ENCODE measurements at regions not wholly inside any gene's neighbourhood (a gene's known extent, or its start where the extent isn't known, plus 50 kb on each side); places are given as distances from the start of the nearest gene placed in this dataset.

DNA sequence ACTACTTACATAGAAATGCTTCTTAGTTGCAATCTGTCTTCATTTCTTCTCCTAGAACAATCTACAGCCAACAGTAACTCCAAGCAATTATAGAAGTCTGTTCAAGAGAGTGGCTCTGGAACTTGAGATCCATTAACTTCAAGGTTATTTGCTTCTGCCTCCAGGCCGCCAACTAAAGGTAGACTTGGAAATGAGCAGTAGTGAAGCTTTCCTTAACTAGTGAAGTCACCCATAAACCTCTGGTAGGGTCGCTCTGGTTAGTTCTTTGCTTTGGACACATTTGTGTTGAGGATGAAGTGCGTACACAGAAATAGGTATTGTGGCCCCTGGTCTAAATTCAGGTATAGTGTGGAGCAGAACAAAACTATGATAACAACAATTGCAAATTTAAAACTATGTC is 809.9 kb upstream of the RGS18 start:
- no peak overlapping the region for H2AK5ac ChIP-seq (ENCODE audit: low read depth, low read length)
- WGBS, 2 donors (ENCODE audit: extremely low coverage in 2 of 2, insufficient read length in 2 of 2, insufficient replicate concordance in 1 of 2): no CpG with 5 or more reads among the region's 3 CpGs
- no peak overlapping the region for H2BK15ac ChIP-seq (ENCODE audit: low read length)
- no peaks in the 10 kb centered on the region for H3K27me3 ChIP-seq (ENCODE audit: control insufficient read depth in 3 of 3, insufficient read depth in 3 of 3, low read depth in 1 of 3, low read length in 3 of 3)
- no peak overlapping the region for H3K27ac ChIP-seq (replicated peaks; ENCODE audit: low read length)
- no peak overlapping the region for H2BK12ac ChIP-seq (ENCODE audit: low read length)
- no peak overlapping the region for H3K18ac ChIP-seq (ENCODE audit: low read length)
- H3K9me3 ChIP-seq (replicated peaks in 1 of 2; ENCODE audit: control insufficient read depth in 2 of 2, insufficient read depth in 1 of 2, low read depth in 1 of 2, low read length in 2 of 2): no peaks in the 10 kb centered on the region
- H3K14ac ChIP-seq (ENCODE audit: low read length): no peak overlapping the region
- no peak for DNase-seq (ENCODE audit: low spot score)
- H4K8ac ChIP-seq (ENCODE audit: low read depth, low read length): no peak overlapping the region
- no peak overlapping the region for H4K91ac ChIP-seq (ENCODE audit: low read depth, low read length, poor library complexity)
- H3K4me3 ChIP-seq (ENCODE audit: low read length in 2 of 2): no peak overlapping the region
- H3K4ac ChIP-seq (ENCODE audit: low read length): no peak overlapping the region
- no peaks in the 10 kb centered on the region for H3K36me3 ChIP-seq (replicated peaks in 1 of 2; ENCODE audit: control insufficient read depth in 2 of 2, insufficient read depth in 2 of 2, low read length in 2 of 2)
- no peak overlapping the region for H2AFZ ChIP-seq (ENCODE audit: low read length)
- no peaks in the 10 kb centered on the region for H3K79me1 ChIP-seq (ENCODE audit: low read depth, low read length)
- H3K4me1 ChIP-seq (ENCODE audit: control insufficient read depth in 2 of 2, insufficient read depth in 1 of 2, low read depth in 1 of 2, low read length in 2 of 2): no peaks in the 10 kb centered on the region
- no peak overlapping the region for H3K9ac ChIP-seq (ENCODE audit: low read depth, low read length, poor library complexity)
- no peak overlapping the region for H2BK120ac ChIP-seq (ENCODE audit: low read depth, low read length)
- H3K23ac ChIP-seq (ENCODE audit: low read depth, low read length, poor library complexity): no peak overlapping the region
- no peak overlapping the region for H3K4me2 ChIP-seq (ENCODE audit: insufficient read depth, low read length, poor library complexity, severe bottlenecking)
- H2BK5ac ChIP-seq (ENCODE audit: low read length): no peak overlapping the region

DNA sequence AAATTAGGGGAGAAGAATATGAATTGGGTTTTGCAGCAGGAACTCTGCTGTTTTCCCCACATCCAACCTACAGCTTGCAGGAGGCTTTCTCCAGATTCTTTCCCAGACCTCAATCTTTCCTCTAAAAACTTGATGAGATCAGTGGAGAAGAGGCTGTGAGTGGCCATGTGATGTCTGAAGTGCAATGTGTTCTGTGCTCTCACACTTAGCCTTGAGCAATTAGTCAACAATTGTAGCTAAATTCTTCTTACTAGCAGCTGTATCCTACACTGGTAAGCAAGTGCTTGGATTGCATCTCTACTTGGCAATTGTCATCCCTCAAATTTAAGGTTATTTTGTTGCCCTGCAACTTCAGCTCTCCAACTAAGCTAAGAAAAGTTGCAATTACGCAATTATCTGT is 807.3 kb upstream of the RGS18 start:
- Histone ChIP-seq H3K9me3 (replicated peaks in 1 of 2; ENCODE audit: control insufficient read depth in 2 of 2, insufficient read depth in 1 of 2, low read depth in 1 of 2, low read length in 2 of 2) (no peaks in the 10 kb centered on the region), H3K4ac (ENCODE audit: low read length) (no peak overlapping the region), H2BK15ac (ENCODE audit: low read length) (no peak overlapping the region), H3K9ac (ENCODE audit: low read depth, low read length, poor library complexity) (no peak overlapping the region), H3K4me1 (ENCODE audit: control insufficient read depth in 2 of 2, insufficient read depth in 1 of 2, low read depth in 1 of 2, low read length in 2 of 2) (no peaks in the 10 kb centered on the region), H3K4me3 (ENCODE audit: low read length in 2 of 2) (no peak overlapping the region), H3K27ac (replicated peaks; ENCODE audit: low read length) (no peak overlapping the region), H2AFZ (ENCODE audit: low read length) (no peak overlapping the region), H3K4me2 (ENCODE audit: insufficient read depth, low read length, poor library complexity, severe bottlenecking) (no peak overlapping the region), H3K36me3 (replicated peaks in 1 of 2; ENCODE audit: control insufficient read depth in 2 of 2, insufficient read depth in 2 of 2, low read length in 2 of 2) (no peaks in the 10 kb centered on the region), H2BK120ac (ENCODE audit: low read depth, low read length) (no peak overlapping the region), H2BK12ac (ENCODE audit: low read length) (no peak overlapping the region), H3K79me1 (ENCODE audit: low read depth, low read length) (no peaks in the 10 kb centered on the region), H3K27me3 (ENCODE audit: control insufficient read depth in 3 of 3, insufficient read depth in 3 of 3, low read depth in 1 of 3, low read length in 3 of 3) (no peaks in the 10 kb centered on the region), H4K91ac (ENCODE audit: low read depth, low read length, poor library complexity) (no peak overlapping the region), H4K8ac (ENCODE audit: low read depth, low read length) (no peak overlapping the region), H2BK5ac (ENCODE audit: low read length) (no peak overlapping the region), H3K18ac (ENCODE audit: low read length) (no peak overlapping the region), H2AK5ac (ENCODE audit: low read depth, low read length) (no peak overlapping the region), H3K14ac (ENCODE audit: low read length) (no peak overlapping the region), H3K23ac (ENCODE audit: low read depth, low read length, poor library complexity) (no peak overlapping the region)
- no CpG with 5 or more reads among the region's 1 CpG for WGBS, 2 donors (ENCODE audit: extremely low coverage in 2 of 2, insufficient read length in 2 of 2, insufficient replicate concordance in 1 of 2)
- DNase-seq (ENCODE audit: low spot score): no peak

- Histone ChIP-seq H2BK5ac (ENCODE audit: low read length) (no peak overlapping the region), H3K18ac (ENCODE audit: low read length) (no peak overlapping the region), H4K91ac (ENCODE audit: low read depth, low read length, poor library complexity) (no peak overlapping the region), H3K27me3 (ENCODE audit: control insufficient read depth in 3 of 3, insufficient read depth in 3 of 3, low read depth in 1 of 3, low read length in 3 of 3) (no peaks in the 10 kb centered on the region), H4K8ac (ENCODE audit: low read depth, low read length) (no peak overlapping the region), H3K23ac (ENCODE audit: low read depth, low read length, poor library complexity) (no peak overlapping the region), H2BK120ac (ENCODE audit: low read depth, low read length) (no peak overlapping the region), H3K9me3 (replicated peaks in 1 of 2; ENCODE audit: control insufficient read depth in 2 of 2, insufficient read depth in 1 of 2, low read depth in 1 of 2, low read length in 2 of 2) (no peaks in the 10 kb centered on the region), H3K14ac (ENCODE audit: low read length) (no peak overlapping the region), H2BK15ac (ENCODE audit: low read length) (no peak overlapping the region), H3K27ac (replicated peaks; ENCODE audit: low read length) (no peak overlapping the region), H2BK12ac (ENCODE audit: low read length) (no peak overlapping the region), H3K9ac (ENCODE audit: low read depth, low read length, poor library complexity) (no peak overlapping the region), H3K36me3 (replicated peaks in 1 of 2; ENCODE audit: control insufficient read depth in 2 of 2, insufficient read depth in 2 of 2, low read length in 2 of 2) (no peaks in the 10 kb centered on the region), H3K79me1 (ENCODE audit: low read depth, low read length) (no peaks in the 10 kb centered on the region), H3K4ac (ENCODE audit: low read length) (no peak overlapping the region), H3K4me3 (ENCODE audit: low read length in 2 of 2) (no peak overlapping the region), H2AFZ (ENCODE audit: low read length) (no peak overlapping the region), H3K4me2 (ENCODE audit: insufficient read depth, low read length, poor library complexity, severe bottlenecking) (no peak overlapping the region), H3K4me1 (ENCODE audit: control insufficient read depth in 2 of 2, insufficient read depth in 1 of 2, low read depth in 1 of 2, low read length in 2 of 2) (no peaks in the 10 kb centered on the region), H2AK5ac (ENCODE audit: low read depth, low read length) (no peak overlapping the region)
- no CpG with 5 or more reads among the region's 1 CpG for WGBS, 2 donors (ENCODE audit: extremely low coverage in 2 of 2, insufficient read length in 2 of 2, insufficient replicate concordance in 1 of 2)
- DNase-seq (ENCODE audit: low spot score): no peak
These were observed 799.5 kb upstream of the RGS18 start for GRCh38 chr1:191358724-191359123.

GRCh38 chr1:191366686-191367085 is 791.6 kb upstream of the RGS18 start:
- H3K27ac ChIP-seq (replicated peaks; ENCODE audit: low read length): no peak overlapping the region
- no peak overlapping the region for H2BK5ac ChIP-seq (ENCODE audit: low read length)
- no peak overlapping the region for H3K4ac ChIP-seq (ENCODE audit: low read length)
- no peak overlapping the region for H2BK120ac ChIP-seq (ENCODE audit: low read depth, low read length)
- peaks cover 0 to 3% of the 10 kb centered on the region in 2 donors for H3K4me1 ChIP-seq (ENCODE audit: control insufficient read depth in 2 of 2, insufficient read depth in 1 of 2, low read depth in 1 of 2, low read length in 2 of 2)
- no peaks in the 10 kb centered on the region for H3K79me1 ChIP-seq (ENCODE audit: low read depth, low read length)
- H3K4me2 ChIP-seq (ENCODE audit: insufficient read depth, low read length, poor library complexity, severe bottlenecking): no peak overlapping the region
- no peak overlapping the region for H3K23ac ChIP-seq (ENCODE audit: low read depth, low read length, poor library complexity)
- no peak overlapping the region for H2AFZ ChIP-seq (ENCODE audit: low read length)
- H3K4me3 ChIP-seq (ENCODE audit: low read length in 2 of 2): no peak overlapping the region
- H3K9me3 ChIP-seq (replicated peaks in 1 of 2; ENCODE audit: control insufficient read depth in 2 of 2, insufficient read depth in 1 of 2, low read depth in 1 of 2, low read length in 2 of 2): no peaks in the 10 kb centered on the region
- no peak overlapping the region for H2BK12ac ChIP-seq (ENCODE audit: low read length)
- no peak overlapping the region for H2BK15ac ChIP-seq (ENCODE audit: low read length)
- no peak overlapping the region for H3K18ac ChIP-seq (ENCODE audit: low read length)
- no peak overlapping the region for H3K14ac ChIP-seq (ENCODE audit: low read length)
- no peak for DNase-seq (ENCODE audit: low spot score)
- H3K9ac ChIP-seq (ENCODE audit: low read depth, low read length, poor library complexity): no peak overlapping the region
- H3K27me3 ChIP-seq (ENCODE audit: control insufficient read depth in 3 of 3, insufficient read depth in 3 of 3, low read depth in 1 of 3, low read length in 3 of 3): no peaks in the 10 kb centered on the region
- no peak overlapping the region for H4K8ac ChIP-seq (ENCODE audit: low read depth, low read length)
- H2AK5ac ChIP-seq (ENCODE audit: low read depth, low read length): no peak overlapping the region
- no peak overlapping the region for H4K91ac ChIP-seq (ENCODE audit: low read depth, low read length, poor library complexity)
- WGBS, 2 donors (ENCODE audit: extremely low coverage in 2 of 2, insufficient read length in 2 of 2, insufficient replicate concordance in 1 of 2): no CpG with 5 or more reads among the region's 1 CpG
- H3K36me3 ChIP-seq (replicated peaks in 1 of 2; ENCODE audit: control insufficient read depth in 2 of 2, insufficient read depth in 2 of 2, low read length in 2 of 2): no peaks in the 10 kb centered on the region

All from neuronal stem cell (in vitro differentiated cells).